ENCODE measurements at regions not wholly inside any gene's neighbourhood (a gene's known extent, or its start where the extent isn't known, plus 50 kb on each side); places are given as distances from the start of the nearest gene placed in this dataset.
"Not testable (repeated sequence)": the region's sequence is repeated elsewhere in the genome, so short reads cannot be mapped to it uniquely, and the experiment has no call there.

DNA sequence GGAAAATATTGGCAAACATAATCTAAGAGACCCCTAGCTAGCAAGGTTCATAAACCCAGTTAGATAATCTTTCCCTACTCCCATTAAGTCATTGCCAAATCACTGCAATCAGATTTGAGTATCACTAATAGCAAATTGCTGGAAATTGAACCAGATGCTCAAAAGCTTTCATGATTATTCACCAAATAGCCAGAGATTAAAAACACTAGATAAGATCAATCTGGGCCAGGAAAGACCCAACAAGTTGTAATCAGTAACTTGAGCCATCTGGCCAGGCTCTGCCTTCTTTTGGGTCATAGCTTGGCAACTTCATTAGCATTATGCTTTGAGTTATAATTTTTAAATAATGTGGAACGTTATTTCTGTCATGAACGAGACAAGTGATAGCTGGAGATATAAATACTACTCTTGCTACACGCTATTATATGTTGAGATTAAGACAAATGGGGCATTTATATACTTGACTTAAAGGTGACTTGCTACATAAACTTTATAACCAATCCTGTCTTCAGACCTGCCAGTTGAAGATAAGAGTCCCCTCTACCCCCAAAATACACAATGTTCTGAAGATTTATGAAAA lies 196.6 kb upstream of the EDNRA start:
- DNase-seq, result no peak

DNA sequence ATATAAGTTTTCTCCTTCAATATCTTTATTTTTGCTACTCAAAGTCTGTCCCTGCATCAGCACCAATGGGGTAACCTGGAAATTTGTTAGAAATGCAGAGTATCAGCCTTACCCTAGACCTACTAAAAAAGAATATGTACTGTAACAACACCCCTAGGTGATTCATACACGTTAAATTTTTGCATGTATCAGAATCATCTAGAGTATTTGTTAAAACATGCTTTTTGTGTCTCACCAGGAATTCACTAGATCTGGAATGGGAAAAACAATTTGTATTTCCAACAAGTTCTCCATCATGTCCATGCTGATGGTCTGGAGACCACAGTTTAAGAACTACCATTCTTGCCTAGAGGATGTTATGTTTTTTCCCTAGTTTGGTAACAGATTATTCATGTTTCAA lies 196.0 kb upstream of the EDNRA start:
- no peak for DNase-seq

DNA sequence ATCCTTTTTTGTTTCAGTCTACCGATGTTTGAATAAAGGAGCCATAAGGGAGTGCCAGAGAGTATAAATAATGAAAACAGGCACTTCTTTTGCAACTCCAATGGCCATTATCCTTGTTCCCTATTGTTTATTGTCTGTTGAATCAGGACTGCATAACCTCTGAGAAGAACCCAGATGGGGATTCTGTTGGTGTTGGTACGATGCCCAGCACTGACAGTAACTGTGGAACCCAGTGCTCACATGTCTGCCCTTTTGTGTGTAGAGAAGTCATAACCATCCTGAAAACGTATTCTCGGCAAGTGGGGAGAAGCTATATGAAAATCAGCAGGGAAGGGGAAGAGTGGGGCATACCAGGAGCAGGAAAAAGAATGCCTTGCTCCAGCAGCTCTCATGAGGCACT lies 195.1 kb upstream of the EDNRA start:
- DNase-seq, result no peak

DNA sequence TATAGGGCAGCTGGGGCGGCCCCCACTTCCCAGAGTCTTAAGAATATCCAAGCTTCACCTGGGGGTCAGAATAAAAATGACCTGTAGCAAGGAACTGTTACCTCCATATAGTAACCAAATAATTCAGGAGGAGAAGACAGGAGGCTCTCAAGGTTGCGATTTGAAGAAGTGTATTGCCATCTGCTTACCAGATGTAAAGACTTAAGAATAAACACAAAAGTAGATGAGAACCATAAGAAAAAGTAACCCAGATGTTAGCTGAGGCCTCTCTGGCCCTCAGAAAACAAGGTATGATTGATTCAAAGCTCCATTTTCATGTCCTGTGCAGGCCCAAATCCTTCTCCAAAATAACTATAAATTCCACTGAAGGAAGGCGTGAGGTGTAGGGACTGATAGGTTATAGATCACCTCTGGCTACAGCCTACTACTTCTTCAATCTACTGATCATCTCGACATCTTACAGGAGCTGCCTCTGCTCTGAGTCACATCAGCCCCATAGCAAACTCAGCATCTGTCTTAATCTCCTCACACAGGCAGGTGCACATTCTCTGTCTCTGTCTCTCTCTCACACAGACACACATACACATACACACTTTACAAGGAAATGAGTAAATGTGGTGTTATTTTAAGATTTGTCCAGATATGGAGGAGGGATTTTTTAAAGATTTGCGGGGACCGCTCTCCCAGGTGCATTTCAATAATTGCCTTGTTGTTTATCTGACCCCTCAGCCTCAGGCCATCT lies 193.9 kb upstream of the EDNRA start:
- DNase-seq, result no peak

DNA sequence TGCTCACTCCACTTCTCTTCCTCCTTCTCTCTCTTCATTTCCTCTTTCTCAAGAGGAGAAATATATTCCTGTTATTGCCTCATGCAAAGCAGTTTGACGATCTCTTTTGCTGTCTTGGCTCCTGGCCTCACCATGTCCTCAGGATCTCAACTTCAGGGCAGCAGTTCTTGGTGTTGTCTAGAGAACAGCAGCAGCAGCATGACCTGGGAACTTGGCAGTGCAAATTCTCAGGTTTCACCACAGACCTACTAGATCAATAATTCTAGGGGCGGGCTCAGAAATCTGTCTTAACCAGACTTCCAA lies 193.4 kb upstream of the EDNRA start:
- DNase-seq, result no peak

DNA sequence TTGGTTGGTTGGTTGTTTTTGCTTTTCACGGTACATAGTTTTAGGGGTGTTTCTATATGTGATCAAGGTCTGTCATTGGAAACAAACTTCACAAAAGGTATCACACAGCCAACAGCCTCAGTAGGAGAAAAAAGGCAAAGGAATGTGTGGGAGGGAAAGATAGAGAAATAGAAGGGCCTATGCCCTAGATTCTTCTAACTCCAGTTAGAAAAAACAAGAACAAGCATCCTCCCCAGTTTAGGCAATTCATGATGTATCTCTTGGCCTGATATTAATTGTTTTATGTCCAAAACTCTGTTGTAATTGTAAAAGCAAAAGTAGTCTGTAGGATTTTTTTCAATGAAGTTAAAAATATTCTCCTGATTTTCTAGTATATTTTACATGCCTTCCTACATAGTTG lies 192.4 kb upstream of the EDNRA start:
- no peak for DNase-seq

DNA sequence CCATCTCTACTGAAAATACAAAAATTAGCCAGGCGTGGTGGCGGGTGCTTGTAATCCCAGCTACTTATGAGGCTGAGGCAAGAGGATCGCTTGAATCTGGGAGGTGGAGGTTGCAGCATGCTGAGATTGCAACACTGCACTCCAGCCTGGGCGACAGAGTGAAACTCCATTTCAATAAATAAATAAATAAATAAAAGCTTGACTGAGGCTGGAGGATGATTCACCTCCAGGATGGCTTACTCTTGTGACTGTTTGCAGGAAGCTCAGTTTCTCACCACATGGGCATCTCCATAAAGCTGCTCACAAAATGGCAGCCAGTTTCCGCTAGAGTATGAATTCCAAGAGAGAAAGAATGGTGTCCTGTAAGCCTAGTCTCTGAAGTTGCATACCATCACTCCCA lies 191.7 kb upstream of the EDNRA start:
- DNase-seq, result no peak

DNA sequence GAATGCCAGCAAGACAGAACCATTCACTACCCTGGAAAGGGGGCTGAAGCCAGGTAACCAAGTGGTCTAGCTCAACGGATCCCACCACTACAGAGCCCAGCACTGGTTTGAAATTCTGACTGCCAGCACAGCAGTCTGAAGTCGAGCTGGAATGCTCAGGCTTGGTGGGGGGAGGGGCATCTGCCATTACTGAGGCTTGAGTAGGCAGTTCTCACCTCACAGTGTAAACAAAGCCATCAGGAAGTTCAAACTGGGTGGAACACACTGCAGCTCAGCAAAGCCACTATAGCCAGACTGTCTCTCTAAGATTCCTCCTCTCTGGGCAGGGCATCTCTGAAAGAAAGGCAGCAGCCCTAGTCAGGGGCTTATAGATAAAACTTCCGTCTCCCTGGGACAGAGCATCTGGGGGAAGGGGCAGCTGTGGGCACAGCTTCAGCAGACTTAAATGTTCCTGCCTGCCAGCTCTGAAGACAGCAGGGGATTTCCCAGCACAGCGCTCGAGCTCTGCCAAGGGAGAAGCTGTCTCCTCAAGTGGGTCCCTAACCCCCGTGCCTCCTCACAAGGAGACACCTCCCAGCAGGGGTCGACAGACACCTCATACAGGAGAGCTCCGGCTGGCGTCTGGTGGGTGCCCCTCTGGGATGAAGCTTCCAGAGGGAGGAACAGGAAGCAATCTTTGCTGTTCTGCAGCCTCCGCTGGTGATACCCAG lies 188.1 kb upstream of the EDNRA start:
- not testable (repeated sequence) for DNase-seq

DNA sequence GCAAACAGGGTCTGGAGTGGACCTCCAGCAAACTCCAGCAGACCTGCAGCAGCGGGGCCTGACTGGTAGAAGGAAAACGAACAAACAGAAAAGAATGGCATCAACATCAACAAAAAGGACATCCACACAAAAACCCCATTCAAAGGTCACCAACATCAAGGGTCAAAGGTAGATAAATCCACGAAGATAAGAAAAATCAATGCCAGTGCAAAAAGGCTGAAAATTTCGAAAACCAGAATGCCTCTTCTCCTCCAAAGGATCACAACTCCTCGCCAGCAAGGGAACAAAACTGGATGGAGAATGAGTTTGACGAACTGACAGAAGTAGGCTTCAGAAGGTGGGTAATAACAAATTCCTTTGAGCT lies 187.6 kb upstream of the EDNRA start:
- not testable (repeated sequence) for DNase-seq

DNA sequence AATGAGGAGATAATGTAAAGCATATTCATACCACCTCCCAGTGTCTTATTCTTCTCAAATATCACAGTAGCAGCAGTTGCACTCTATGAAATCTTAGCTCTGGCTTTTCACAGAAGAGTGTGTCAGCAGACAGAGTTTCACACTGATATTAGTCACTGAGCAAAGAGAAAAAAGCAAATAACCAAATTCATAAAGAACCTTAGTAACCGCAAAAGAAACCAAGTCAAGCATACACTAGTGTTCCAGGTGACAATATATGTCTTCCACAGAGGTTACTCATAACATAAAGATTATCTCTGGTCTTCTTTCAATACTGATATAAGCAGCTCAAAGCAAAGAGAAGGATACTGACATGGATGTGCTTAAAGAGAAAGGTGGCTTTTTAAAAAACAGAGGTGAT lies 181.7 kb upstream of the EDNRA start:
- no peak for DNase-seq

DNA sequence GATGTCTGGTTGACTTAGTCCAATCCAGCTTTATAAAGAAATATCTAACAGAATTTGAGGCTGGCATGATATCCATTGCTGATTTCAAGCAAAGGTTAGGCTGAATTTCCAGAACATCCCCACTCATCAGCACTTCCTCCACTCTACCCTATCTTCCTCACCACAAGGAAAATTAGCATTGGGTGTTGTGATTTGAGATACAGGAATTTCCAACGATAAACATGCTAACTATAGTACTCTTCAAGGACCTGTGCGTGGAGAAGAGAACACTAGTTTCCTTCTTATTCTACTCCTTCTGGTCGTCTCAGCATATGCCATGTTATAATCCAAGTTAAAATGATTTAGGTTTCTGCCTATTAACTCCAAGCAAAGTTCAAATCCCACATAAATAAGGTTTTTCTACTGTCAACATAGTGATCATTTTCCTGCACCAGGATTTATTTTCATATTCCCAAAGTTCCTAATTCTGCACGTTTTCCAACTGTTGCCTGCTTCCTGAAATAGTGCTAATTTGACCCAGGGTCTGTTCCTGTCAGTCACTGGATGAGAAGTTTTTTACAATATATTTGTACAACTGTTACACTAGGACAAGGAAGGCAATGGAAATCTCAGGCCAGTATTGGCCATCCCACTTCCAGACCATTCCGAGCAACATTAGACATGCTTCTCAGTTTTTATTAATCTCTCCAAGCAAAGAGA lies 177.6 kb upstream of the EDNRA start:
- DNase-seq, result no peak

DNA sequence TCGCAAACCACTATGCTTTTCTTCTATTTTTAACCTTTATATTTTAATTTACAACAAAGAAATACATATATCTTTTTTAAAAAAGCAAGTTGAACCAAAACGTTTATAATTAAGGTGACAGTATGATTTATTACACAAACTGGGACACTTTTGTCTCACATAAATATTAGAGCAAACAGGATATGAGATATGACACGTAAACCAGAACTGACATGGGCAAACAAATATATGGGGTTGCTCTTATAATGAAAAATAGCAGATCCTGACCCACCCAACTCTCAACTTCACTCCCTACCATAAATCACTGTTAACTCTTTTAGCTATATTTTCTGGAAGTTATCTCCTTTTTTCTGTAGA lies 177.0 kb upstream of the EDNRA start:
- DNase-seq, result no peak

DNA sequence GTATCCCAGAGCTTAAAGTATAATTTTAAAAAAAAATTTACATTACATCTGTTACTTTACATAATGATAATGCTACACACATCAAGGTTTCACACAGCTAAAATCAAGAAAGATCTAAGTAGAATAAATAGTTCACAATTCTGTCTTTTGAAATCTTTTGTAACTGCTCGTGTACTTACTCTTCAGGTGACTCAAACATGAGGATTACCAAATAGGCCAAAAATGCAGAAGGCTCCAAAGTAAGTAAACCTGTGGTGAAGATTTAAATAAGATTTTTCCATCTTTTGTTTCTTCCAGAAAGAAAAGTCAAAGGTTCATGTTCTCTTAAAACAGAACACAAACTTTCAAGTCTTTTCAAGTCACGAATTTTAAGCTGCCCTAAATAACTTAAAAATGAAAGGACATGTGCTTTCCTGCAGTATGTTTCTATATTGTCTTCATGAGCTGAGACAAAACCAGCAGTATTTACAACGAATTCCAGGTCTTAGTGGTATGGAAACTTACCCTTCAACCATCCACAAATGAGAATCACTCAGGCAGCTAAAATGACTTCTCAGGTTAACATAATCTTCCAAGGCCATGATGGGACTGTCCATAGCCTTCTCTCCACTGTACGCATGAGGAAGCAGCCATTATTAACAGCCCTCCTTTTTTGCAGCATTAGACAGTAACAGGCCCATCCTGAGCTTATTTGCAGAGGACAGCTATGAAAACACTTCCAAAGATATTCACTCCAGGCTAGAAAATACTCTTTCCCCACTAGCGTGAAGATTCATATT lies 172.8 kb upstream of the EDNRA start:
- no peak for DNase-seq

DNA sequence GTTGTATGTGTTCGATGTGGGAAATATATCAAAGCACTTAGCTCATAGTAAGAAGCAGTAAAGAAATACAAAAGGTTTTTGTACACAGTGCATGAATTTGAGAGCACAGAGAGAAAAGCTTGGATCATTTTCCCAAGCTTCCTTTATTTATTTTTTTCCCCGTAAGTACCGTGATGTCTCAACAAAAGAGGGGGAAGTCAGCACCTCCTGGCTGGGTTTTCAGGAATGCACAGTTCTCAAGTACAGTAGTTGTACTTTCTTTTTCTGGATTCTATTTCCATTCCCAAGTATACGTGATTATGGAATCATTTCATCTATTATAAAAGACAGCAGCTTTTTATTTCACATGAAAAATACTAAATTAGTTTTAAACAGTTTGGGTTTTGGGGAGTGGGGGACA lies 171.5 kb upstream of the EDNRA start:
- DNase-seq, result no peak

DNA sequence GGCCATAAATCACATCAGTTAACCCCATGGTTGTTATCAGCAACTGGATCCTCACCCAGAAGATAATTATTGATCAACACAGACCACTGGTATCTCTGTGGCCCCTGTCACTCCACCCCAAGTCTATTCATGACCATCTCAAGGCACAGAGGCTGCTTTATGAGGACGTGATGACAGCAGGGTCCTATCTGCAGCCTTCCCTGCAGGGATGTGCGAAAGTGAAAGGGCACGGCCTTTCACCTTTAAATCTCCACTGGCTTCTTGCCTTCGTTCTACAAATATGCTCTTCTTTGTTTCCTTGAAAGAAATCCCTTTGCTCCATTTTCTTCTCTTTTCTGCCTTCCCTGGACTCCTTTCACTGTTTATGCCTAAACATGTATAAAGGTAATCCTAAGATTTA lies 170.6 kb upstream of the EDNRA start:
- DNase-seq, result no peak

DNA sequence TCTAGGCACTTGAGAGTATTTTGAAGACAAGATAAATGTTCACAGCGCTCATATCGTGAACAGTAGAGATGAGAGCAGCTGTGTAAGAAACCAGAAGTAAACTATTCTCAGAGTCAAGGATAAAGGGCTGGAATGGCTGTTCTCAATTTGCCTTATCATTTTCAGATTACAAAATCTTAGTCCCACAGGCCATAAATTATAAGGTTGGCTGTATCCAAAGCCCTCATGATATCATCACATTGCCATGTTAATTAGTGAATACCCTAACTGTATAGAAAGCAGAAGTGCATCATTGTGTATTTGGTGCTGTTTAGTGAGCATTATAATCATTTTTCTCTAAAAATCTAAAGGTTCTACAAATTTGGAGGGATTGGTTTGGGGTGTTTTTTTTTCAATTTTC lies 168.9 kb upstream of the EDNRA start:
- no peak for DNase-seq

DNA sequence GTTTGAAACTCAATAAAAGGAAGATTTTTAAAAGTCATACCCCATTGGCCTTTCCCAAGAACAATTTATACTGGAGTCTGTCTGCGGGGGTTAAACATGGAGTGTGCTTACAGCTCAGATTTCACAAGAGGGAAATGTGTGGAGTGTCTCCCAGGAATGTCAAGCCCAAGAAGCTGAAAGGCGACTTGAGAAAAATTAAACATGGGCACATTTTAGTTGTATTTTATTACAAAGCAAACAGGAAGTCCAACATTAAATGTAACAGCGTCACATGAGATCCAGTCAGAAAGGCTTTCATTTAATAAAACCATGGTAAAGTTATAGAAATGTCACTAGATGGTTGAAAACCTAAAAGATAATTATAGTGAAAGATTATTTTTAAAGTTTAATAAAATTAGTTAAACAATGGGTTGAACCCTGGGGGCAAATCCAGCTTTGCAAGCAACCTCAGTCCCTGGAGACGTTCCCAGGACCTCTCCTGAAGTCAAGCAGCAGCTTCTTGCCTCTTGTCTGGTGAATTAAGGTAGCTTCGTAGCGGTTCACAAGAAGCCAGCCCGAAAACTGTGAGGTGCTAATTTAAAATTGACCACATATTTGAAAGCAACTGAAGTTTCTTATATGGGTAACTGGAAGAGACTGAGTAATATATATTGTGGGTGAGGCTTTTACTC lies 168.4 kb upstream of the EDNRA start:
- DNase-seq, result no peak

DNA sequence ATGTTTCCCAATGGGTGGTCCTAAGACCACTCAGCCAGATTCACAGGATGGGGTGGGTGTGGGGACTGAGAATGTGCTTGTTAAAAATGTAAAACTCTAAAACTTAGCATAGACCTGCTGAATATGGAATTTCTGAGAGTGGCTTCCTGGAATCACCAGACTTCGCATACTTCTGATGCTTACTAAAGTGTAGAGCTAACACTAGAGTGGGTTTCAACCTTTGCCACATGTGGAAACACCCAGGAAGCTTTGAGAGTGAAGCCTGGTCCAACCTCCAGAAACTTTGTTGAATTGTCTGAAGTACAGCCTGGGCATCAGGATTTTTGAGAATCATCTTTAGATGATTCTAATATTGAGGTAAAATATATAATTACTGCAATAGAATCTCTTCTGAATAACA lies 167.8 kb upstream of the EDNRA start:
- no peak for DNase-seq

DNA sequence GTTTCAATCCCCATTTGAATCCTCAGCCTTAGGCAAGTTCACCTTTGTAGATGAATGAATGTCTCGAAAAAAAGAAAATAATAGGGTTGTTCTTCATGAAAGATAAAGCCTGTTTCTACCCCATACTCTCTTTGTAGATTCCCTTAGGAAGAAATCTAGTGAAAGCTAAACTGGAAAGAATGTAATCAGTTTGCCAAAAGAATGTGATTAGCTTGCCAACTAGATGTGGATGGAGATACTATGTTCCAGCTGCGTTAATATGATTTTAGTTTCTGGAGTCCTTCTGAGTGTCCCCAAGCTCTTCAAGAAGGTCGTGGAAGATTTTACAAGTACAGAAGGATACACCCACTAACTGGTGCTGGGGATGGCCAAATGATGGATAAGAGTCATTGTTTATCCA lies 162.3 kb upstream of the EDNRA start:
- no peak for DNase-seq

DNA sequence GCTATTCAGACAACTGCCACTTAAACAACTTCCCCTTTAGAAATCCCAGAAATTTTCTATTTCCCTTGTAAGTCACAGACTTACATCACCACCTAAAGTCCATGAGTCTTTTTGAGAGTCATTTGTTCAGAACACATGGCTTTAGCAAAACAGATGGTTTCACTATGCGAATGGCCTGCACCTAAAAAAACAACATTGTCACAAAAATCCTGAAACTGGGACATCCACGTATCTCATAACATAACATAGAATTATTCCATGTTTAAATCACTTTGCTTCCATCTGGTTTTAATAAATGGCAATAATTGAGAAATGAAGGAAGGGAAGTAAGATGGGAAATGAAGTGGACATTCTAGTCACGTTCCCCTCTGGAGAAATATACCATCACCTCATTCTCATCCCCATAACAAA lies 155.3 kb upstream of the EDNRA start:
- DNase-seq, result no peak

DNA sequence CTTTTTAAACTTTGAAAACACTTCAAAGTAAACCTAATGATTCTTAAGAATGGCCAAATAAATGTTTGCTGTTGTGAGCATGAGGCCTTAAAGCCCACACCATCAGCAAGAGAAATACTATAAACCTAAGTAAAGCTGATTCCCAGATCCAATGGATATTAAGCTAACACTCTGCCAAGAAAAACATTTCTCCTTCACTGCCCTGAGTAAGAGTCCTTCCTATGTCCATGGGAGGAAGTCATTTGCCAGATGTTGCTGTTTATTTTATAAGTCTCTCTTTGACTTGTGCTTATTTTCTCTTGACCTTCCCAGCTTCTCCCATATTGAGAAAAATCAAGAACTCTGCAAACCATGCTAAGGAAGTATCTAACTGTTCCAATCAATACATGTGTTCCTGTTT lies 154.3 kb upstream of the EDNRA start:
- DNase-seq, result no peak

DNA sequence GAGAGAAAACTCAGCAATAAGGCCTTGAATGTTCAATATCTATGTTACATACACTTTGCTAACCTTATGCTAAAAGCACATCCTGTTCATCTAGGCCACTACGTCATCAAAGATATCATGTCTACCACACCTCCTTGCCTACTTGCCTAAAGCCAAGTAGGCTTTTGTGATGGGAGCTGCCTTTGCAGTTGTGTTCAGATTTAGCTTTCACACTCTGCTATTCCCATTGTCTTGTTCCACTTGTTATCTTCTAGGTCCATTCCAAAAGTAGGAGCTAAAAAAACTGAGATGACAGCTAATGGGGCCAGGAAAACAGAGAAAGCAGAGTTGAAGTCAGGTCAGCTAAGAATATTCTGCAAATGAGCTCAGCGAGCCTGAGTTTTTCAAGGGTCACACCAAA lies 153.6 kb upstream of the EDNRA start:
- DNase-seq, result no peak

DNA sequence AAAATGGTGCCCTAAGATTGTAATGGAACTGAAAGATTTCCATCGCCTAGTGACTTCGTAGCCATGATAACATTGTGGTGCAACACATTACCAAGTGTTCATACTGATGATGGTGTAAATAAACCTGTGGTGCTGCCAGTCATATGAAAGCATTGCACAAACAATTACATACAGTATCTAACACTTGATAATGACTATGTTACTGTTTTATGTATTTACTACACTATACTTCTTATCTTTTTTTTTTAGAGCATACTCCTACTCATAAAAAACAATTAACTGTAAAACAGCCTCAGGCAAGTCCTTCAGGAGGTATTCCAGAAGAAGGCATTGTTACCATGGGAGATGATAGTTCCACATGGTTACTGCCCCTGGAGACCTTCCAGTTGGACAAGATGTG lies 152.7 kb upstream of the EDNRA start:
- DNase-seq, result no peak
